Fibroblast of gingiva (primary cell): ENCODE measurements at regions not wholly inside any gene's neighbourhood (a gene's known extent, or its start where the extent isn't known, plus 50 kb on each side); places are given as distances from the start of the nearest gene placed in this dataset.

Experiments used
- DNase-seq: peaks from one replicate; pipeline ENCODE4 v3.0.0-alpha.2; 2011; ENCODE audit warnings: low read depth

- DNase-seq = peak; percentile 67
Observed at GRCh38 chr17:69764146-69764545, 310.9 kb upstream of the KCNJ16 start.

GRCh38 chr17:69769050-69769449, 306.0 kb upstream of the KCNJ16 start:
- DNase-seq = no peak

- peak; percentile 4 for DNase-seq
Observed at GRCh38 chr17:69773081-69773480, 301.9 kb upstream of the KCNJ16 start.

GRCh38 chr17:69779378-69780214, 295.4 kb upstream of the KCNJ16 start:
- peak; percentile 95 for DNase-seq

GRCh38 chr17:69783865-69784264, 291.2 kb upstream of the KCNJ16 start:
- no peak for DNase-seq

- DNase-seq = no peak
Observed at GRCh38 chr17:69788957-69789356, 286.1 kb upstream of the KCNJ16 start.

GRCh38 chr17:69796078-69796477, 278.9 kb upstream of the KCNJ16 start:
- DNase-seq = peak; percentile 49

- DNase-seq = no peak
Observed at GRCh38 chr17:69800870-69801269, 274.2 kb upstream of the KCNJ16 start.

- DNase-seq = no peak
Observed at GRCh38 chr17:69801368-69801767, 273.7 kb upstream of the KCNJ16 start.

- no peak for DNase-seq
Observed at GRCh38 chr17:69802045-69802740, 272.8 kb upstream of the KCNJ16 start.

- peak; percentile 62 for DNase-seq
Observed at GRCh38 chr17:69809331-69809730, 265.7 kb upstream of the KCNJ16 start.

- DNase-seq = no peak
Observed at GRCh38 chr17:69810326-69810965, 264.6 kb upstream of the KCNJ16 start.

GRCh38 chr17:69812240-69812837, 262.7 kb upstream of the KCNJ16 start:
- peak; percentile 10 for DNase-seq

GRCh38 chr17:69814031-69814430, 261.0 kb upstream of the KCNJ16 start:
- DNase-seq = no peak

- DNase-seq = no peak
Observed at GRCh38 chr17:69815406-69815805, 259.6 kb upstream of the KCNJ16 start.

GRCh38 chr17:69818467-69818866, 256.6 kb upstream of the KCNJ16 start:
- DNase-seq = no peak

- DNase-seq = peak; percentile 35
Observed at GRCh38 chr17:69819316-69820087, 255.5 kb upstream of the KCNJ16 start.

GRCh38 chr17:69820876-69821473, 254.1 kb upstream of the KCNJ16 start:
- DNase-seq = no peak

GRCh38 chr17:69822314-69822875, 252.6 kb upstream of the KCNJ16 start:
- no peak for DNase-seq

GRCh38 chr17:69828087-69828486, 246.9 kb upstream of the KCNJ16 start:
- peak; percentile 52 for DNase-seq

- peak; percentile 66 for DNase-seq
Observed at GRCh38 chr17:69834494-69834893, 240.5 kb upstream of the KCNJ16 start.
